ENCODE measurements at regions not wholly inside any gene's neighbourhood (a gene's known extent, or its start where the extent isn't known, plus 50 kb on each side); places are given as distances from the start of the nearest gene placed in this dataset.

- TF ChIP-seq CTCF (IDR thresholded peaks at IDR 0.05; ENCODE audit: extremely low read depth in 1 of 2, insufficient read depth in 1 of 2, low read depth in 1 of 2, low read length in 2 of 2) (no peak), MYC (IDR thresholded peaks at IDR 0.05; ENCODE audit: low read depth, low read length) (no peak)
These were observed 76.1 kb downstream of the VCAM1 start for GRCh38 chr1:100795646-100795985.

Data from endothelial cell of umbilical vein (primary cell).